GM19351 (cell line): ENCODE measurements at regions not wholly inside any gene's neighbourhood (a gene's known extent, or its start where the extent isn't known, plus 50 kb on each side); places are given as distances from the start of the nearest gene placed in this dataset.
A peak's percentile ranks its signal among the peaks of the same experiment; 100 is the strongest.
"Not testable (repeated sequence)": the region's sequence is repeated elsewhere in the genome, so short reads cannot be mapped to it uniquely, and the experiment has no call there.

Experiments used
- ATAC-seq: cut with Tn5 transposase; IDR thresholded peaks from one replicate; pipeline ENCODE4 v1.9.1; 2021; ENCODE audit warnings: mild to moderate bottlenecking, moderate library complexity; ENCODE audit not compliant: unreplicated experiment

DNA sequence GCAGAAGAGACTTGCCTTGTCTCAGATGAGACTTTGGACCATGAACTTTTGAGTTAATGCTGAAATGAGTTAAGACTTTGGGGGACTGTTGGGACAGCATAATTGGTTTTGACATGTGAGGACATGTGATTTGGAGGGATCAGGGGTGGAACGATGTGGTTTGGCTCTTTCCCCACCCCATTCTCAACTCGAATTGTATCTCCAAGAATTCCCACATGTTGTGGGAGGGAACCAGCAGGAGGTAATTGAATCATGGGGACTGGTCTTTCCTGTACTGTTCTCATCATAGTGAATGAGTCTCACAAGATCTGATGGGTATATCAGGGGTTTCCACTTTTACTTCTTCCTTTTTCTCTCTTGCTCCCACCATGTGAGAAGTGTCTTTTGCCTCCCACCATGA, 229.7 kb upstream of the KCND2 start:
- ATAC-seq = no peak

DNA sequence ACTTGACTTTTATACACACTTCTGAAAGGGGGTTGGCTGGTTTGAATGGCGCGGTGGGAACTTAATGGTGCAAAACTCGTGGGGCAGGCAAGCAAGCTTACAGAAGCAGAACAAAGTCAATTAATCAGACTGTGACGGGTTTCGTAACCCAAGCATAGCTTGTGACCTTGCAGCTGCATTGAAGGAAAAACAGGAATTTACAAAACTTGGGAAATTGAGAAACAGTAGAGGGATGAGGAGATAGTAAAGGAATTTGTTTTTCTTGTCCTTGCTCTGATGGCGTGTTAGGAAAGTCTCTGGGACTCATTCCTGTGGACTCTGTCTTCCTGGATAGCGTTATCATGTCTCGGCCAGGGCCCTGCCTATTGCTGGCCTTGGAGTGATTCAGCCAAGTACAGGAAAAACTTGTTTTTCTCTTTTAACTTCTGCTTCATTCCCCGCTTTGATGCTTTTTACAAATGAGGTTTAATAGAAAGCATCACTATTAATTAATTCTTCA, 220.0 kb upstream of the KCND2 start:
- ATAC-seq = no peak

DNA sequence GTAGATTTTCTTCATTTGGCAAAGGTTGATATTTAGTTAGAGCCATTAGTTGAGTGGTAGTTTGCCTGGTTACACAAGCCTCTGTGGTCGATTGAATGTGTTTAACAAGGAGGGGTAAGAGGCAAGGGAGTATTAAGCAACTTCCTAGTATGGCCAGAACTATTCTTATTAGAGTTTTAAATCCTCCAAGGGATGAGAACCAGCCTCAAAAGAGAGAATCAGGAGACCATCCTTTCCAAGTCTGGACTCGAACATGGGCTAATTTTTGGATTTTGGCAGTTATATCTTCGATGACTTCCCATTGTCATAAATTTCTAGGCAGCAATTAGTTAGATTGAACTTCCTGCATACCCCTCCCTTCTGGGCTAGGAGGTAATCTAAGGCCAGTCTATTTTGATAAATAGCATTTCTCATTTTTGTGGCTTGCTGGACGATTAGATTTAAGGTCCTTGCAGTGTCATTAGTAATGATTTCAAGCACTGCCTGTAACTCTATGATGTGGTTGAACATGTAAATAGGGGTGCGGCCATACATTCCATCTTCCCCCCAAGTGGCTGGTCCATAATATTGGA, 219.5 kb upstream of the KCND2 start:
- no peak for ATAC-seq

DNA sequence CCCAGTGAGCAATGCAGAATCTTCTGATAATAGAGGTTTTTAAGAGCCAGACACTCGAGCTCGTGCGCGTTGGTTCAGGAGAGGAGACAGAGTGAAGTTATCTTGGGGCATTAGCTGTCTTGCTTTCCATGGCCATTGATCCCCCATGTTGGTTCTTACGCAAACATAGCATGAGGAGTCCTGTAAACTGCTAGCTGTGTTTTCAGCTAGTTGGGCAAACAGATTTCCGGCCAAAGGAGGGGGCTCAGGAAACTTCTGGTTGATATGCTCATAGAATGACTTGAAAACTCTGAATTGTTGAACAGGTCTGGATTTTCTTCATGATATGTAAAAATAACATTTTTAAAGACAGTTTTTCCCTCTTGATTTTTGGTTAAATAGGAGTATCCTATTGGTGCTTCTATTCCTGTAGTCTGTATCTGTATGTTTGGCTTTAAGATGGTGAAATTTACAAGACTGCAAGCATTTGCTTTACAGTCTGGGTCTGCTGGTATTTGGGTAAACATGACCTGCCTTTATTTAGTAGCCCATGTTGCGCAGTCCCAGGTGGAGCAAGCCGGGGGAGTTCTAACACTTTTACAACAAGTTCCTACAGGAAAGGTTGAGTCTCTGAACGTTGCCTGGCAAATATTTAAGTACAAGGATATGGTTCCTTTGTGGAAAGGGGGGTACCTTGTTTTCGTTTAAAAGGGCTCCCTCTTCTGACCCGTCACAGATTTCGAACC, 218.4 kb upstream of the KCND2 start:
- no peak for ATAC-seq

DNA sequence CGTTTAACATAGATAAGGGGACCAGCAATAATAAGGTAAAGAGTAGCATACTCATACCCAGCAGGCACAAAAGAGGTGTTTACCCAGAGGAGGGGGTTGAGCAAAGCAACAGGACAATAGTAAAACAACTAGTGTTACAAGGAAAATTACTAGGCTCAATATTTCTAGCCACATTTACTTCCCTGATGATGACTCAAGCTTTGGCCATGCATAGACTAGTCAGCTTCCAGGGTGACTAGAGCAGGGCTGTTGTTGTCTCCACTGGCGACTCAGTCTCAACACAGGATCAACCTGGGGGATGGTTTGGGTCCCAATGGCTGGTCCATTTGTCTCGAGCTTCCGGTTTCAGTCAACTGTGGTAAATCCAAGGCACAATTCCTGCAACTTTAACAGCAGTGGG, 217.7 kb upstream of the KCND2 start:
- ATAC-seq = no peak

DNA sequence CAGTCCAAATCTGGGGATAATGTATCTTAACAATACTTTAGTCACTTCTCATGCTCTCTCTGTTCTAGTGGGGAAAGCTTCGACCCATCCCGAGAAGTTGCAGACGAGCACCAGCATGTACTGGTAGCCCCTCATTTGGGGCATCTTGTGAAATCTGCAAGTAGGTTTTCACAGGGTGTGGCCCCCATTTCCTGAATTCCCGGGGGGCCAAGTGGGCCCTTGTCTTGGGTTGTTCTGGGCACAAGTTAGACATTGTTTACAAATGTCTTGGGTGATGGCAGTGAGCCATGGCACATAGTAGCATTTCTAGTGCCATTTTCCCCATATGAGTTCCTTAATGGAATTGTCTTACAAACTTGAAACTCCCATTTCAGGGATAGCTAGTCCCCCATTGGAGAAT, 216.7 kb upstream of the KCND2 start:
- no peak for ATAC-seq

DNA sequence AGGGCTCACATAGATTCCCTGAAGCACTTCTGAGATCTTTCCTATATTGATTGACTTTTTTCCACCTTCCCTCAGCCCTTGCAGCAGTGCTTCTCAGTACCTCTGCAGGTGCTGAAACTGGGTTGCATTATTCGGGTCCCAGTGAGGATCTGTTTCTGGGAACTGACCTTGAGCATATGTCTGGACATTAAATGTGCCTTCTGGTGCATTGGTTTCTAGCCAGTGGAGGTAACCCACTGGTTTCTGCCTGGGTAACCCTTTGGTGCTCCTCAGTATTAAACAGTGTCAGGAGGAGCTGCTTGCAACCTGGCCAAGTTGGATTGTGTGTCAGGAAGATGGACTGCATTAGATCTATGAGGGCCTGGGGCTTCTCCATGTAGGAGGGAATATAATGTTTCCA, 213.3 kb upstream of the KCND2 start:
- no peak for ATAC-seq

DNA sequence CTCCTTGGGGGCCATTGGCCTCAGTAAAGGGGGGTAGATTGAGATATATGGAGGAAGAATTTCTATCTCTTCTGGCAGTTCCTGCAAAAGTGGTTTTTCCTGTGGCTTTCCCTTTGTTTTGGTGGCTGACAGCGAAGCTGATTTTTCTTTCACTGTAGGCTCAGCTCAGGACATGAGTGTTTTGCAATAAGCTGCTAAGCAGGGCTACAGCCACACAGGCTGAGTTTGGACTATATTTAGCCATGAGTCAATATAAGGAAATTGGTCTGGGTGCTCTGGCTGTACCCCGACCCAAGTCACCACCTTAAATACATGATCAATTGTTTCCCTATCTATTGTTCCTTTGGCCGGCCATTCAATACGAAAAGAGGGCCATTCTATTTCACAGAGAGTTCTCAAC, 212.7 kb upstream of the KCND2 start:
- ATAC-seq = no peak

DNA sequence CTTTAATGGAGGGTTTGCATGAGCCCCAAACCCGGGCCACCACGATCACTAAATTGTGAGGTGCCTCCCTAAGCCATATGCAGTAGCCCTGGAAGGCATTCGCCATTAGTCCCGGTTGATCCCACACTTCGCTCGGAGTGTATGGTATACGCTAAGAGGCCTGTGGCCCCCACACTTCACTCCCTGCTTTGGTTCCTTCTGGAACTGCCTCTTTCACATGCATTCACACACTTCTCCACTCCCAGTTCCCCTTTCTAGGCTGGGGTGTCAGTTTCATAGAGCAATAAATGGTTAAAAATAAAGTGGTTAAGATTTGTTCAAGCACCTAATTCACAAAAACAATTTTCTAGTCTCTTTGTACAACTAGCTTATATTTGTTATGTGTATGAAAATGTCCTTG, 212.1 kb upstream of the KCND2 start:
- peak; percentile 54 for ATAC-seq

DNA sequence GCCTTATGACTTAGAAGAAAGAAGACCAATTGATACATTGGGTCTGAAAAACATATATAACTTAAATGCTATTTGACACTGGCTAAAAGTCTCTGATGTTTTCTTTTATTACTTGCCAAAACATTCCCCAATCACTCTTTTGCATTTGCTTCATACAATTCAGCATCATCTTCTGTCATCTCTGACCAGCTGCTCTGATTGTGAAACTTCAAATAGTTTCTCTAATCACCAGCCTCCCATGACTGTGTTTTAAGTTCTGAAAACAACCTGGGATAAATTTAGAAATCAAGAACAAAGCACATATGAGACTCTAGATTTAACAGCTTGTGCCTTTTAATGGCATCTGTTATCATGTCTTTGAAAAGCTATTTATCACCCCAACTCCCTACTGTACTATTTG, 208.4 kb upstream of the KCND2 start:
- ATAC-seq = peak; percentile 82

DNA sequence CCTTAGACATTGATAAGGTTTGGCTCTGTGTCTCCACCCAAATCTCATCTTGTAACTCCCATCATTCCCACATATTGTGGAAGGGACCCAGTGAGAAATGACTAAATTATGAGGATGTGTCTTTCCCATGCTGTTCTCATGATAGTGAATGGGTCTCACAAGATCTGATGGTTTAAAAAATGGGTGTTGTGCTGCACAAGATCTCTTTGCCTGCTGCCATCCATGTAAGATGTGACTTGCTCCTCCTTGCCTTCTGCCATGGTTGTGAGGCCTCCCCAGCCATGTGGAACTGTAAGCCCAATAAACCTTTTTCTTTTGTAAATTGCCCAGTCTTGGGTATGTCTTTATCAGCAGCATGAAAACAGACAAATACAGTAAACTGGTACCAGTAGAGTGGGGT, 206.1 kb upstream of the KCND2 start:
- not testable (repeated sequence) for ATAC-seq

DNA sequence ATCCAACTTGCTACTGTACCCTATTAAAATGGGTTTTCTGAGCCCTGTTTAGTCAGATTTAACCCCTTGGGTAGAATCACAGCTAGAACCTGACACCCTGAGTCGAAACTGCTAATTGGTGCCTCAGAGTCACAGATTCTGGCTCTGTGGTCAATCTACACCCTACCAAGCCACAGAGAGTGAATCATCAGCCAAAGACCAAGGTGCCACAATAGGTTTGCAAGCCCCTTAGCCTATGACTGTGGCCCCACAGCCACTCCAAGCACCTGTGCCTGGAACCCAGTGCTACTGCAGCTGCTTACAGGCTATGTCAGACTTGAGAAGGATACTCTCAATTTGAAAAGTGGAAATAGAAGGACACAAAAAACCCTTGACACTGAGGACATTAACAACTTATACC, 202.8 kb upstream of the KCND2 start:
- ATAC-seq = no peak

DNA sequence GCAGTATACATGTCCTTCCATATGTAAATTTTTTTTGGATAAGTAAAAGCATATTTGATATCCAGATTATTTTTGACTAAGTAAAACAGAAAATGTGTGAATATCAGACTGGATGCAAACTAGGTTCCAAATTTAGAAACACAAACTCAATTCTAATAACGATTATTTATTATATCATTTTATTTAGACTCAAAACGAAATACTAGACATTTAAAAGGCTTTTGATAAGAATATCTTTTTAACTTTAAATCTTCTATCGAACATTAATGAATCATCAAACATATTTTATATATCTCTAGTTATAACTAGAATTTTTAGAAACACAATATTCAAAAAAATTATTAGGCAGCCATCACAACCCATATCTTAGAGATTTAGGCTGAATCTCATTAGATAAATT, 195.2 kb upstream of the KCND2 start:
- ATAC-seq = no peak

DNA sequence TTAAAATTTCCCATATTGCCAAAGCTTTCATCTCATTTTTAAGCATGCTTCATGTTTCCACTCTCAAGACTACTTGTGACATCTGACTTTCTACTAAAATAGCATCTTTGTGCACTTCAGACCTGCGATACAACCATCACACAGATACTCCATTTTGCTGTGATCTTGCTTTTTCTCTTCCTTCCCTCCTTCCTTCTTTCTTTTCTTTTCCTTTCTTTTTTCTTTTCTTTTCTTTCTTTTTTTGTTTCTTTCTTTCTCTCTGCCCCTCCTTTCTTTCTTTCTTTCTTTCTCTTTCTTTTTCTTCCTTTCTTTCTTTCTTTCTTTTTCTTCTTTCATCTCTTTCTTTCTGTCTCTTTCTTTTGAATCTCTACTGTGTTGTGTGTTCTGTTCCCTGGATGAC, 194.0 kb upstream of the KCND2 start:
- ATAC-seq = no peak

DNA sequence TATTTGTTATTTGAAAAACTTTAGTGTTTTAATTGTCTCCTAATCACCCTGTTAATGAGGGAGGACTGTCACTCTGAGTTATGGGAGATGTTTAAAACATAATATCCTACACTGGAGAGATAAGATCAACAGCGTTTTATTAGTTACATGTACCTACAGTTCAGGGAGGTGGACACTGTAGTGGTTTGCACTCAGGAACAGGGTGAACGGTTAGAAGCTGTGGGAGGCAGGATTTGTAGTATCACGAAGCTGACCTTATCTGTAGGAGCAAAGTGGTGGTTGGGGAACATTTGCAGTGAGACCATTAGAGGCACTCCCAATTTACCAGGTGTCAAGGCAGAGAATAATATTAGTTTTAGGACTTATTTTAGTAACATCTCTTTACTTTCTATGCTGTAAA, 193.3 kb upstream of the KCND2 start:
- ATAC-seq = no peak

DNA sequence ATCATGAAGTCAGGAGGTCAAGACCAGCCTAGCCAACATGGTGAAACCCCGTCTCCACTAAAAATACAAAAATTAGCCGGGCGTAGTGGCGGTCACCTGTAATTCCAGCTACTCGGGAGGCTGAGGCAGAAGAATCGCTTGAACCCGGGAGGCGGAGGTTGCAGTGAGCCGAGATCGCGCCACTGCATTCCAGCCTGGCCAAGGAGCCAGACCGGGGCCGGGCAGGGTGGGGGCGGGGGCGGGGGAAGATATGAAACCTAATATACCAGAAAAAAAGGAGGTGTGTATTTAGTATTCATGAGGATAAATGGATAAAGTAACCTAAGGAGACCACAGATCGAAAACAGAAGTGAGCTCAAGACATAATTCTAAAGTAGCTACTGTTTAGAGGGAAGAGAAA, 186.5 kb upstream of the KCND2 start:
- ATAC-seq = not testable (repeated sequence)

DNA sequence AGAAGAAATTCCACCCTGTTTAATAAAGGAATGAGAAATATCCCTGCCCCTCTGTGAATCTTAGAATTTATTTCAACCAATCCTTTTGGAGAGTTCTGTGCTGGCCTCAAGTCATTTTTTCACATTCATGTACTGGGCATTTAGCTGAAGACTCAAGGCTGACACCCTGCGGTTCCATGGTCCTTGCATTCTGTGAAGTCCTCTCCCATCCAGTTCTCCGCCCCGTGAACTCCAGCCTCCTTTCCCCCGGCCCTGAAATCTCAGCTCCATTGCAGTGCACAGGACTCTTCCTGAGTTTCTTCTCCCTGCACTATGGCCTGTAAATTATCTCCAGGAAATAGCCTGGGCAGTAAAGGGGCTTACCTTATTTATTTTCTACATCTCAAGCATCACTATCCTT, 183.0 kb upstream of the KCND2 start:
- ATAC-seq = no peak

DNA sequence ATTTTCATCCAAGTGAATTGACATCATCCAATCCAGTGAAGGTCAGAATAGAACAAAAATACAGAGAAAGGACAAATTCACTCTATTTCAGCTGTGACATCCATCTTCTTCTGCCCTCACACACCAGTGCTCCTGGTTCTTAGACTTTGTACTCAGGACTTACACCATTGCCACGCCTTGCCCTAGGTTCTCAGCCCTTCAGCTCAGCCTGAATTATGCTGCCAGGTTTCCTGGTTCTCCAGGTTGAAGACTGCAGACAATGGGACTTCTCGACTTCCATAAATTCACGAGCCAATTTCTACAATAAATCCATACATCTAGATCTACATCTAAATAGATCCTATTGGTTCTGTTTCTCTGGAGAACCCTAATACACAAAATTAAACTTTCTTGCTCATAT, 181.2 kb upstream of the KCND2 start:
- no peak for ATAC-seq

DNA sequence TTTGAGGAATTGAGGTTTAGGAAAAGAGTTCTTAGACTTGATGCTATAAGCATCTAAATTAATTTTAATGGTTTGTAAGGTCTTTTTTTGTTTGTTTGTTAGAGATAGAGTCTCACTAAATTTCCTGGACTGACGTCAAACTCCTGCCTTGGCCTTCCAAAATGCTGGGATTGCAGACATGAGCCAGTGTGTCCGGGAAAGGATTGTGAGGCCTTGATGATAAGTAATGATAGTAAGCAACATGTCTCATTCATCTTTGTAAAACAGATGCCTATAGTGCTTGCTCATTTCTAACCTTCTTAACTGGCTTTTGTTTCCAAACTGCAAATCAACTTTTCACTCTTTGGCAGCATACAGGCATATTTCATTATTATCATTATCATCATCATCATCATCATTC, 176.0 kb upstream of the KCND2 start:
- ATAC-seq = no peak

DNA sequence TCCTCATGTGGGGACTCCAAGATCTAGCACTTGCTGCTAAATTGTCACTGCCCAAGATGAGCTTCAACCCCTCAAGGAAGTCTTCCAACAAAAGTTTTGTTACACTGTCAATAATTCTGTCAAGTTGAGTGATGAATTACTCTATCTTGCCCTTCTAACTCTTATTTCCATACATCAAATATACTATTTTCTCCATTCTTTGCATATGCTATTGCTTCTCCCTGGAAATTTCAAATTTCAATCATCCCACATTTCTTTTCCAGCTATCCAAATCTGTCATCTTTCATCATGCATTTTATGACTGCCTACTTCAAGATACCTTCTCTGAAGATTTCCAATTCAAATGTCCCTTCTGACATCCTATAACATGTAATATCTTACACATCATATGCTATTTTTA, 175.2 kb upstream of the KCND2 start:
- ATAC-seq = no peak

DNA sequence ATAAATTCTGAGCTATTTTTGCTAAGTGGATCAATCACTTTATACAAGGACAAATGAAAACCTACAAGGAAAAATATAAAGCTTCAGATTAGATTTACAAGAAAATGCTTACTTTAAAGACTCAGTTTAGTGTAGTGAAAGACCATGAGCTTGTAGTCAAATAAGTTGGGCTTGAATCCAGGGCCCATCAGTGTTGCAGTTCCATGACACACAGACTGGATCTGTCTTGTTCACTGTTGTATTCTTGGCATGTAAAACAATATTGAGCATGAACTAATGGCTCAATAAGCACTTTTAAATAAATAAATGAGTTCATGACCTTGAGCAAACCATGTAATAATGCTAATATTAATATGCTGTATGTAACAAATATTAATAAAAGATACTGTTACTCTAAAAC, 164.6 kb upstream of the KCND2 start:
- no peak for ATAC-seq

DNA sequence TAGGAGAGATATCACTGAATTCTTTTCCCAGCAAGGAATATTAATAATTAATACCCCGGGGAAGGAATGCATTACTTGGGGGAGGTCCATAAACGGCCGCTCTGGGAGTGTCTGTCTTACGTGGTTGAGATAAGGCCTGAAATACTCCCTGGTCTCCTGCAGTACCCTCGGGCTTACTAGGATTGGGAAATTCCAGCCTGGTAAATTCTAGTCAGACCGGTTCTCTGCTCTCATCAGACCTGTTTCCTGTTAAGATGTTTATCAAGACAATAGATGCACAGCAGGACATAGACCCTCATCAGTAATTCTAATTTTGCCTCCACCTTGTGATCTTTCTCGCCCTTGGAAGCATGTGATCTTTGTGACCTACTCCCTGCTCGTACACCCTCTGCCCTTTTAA, 162.8 kb upstream of the KCND2 start:
- ATAC-seq = no peak

DNA sequence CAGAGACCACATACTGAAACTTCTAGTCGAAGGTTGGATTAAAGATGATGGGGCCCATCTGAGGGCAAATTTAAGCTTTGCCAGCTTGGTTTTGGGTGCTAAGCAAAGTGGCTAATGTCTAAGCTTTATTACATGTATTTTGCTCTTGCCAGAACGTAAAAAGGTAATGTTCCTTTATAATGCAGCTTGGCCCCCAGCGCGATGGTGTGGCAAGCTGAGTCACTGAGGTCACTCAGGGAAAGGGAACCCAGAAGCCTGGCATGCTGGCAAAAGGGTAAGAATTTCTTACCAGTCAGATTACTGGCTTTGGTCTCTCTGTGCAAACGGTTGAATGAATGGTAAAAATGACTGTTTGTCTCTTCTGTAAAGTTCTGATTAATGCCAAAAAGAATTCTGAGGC, 158.3 kb upstream of the KCND2 start:
- no peak for ATAC-seq
